GM19238 (cell line): ENCODE measurements at regions not wholly inside any gene's neighbourhood (a gene's known extent, or its start where the extent isn't known, plus 50 kb on each side); places are given as distances from the start of the nearest gene placed in this dataset.

ENCODE experiments used
- DNase-seq: peaks from one replicate; pipeline ENCODE4 v3.0.0; 2011; ENCODE audit warnings: low spot score; ENCODE audit not compliant: insufficient read length

DNA sequence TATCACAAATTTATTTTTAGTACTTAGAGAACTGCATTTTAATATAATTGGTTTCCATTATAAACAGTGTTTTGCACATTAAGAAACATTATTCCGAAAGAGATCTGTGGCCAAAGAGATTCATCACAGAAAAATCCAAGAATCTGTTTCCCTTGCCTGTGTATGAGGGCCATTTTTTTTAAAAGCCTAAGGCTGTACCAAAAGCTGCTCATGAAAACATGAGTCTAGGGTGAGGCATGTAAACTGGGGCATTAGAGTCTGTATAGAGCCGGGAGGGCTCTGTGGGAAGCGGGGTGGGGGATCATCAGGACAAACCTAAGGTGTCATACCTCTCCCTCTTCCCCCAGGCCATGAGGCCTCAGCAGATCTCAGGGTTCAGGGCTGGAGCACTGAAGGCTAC, 223.8 kb downstream of the FBXO15 start:
- DNase-seq = no peak

- DNase-seq = no peak
Measured at GRCh38 chr18:73920033-73920432, 227.6 kb downstream of the FBXO15 start.

GRCh38 chr18:73918816-73919215, 228.8 kb downstream of the FBXO15 start:
- no peak for DNase-seq

DNA sequence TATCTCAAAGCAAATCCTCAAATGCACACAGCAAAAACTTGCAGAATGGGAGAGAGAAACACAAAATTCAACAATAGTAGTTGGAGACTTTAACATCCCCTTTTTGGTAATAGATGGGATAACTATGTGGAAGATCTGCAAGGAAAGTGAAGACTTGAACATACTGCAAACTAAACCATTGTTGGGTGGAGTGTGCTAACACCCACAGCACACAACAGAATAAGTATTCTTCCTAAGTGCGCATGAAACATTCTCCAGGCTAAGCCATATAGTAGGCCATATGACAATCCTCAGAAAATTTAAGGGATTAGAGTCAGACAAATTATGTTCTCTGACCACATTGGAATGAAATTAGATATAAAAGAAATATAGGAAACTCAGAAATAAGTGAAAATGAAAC, 230.6 kb downstream of the FBXO15 start:
- DNase-seq = no peak

DNA sequence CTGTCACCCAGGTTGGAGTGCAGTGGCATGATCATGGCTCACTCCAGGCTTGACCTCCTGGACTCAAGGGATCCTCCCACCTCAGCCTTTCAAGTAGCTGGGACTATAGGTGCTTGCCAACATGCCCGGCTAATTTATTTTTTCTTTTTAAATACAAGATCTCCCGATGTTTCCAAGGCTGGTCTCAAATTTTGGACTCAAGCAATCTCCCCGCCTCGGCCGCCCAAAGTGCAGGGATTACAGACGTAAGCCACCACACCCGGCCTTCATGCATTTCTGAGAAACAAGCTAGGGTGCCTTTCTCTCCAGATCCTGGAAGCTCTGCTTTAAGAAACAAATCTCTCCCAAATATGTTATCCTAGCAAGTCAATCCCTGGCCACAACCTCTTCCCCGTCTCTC, 234.1 kb downstream of the FBXO15 start:
- no peak for DNase-seq

DNA sequence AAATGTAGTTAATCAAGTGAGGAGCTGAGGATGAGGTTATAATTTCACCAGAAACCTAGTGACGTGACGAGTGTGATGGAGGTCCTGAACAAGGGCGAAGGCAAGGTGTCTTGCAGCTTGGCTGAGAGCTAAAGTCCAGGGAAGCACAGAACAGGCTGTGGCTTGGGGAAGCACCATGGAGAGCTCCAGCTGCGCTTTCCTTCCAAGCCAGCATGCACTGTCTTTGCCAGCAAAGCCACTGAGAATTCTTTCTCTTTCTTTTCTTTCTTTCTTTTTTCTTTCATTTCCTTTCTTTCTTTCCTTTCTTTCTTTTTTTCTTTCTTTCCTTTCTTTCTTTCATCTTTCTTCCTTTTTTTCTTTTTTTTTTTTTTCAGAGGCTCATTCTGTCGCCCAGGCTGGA, 239.3 kb downstream of the FBXO15 start:
- DNase-seq = no peak

GRCh38 chr18:73901566-73901965, 246.1 kb downstream of the FBXO15 start:
- DNase-seq = no peak

- no peak for DNase-seq
Measured at GRCh38 chr18:73901151-73901550, 246.5 kb downstream of the FBXO15 start.

DNA sequence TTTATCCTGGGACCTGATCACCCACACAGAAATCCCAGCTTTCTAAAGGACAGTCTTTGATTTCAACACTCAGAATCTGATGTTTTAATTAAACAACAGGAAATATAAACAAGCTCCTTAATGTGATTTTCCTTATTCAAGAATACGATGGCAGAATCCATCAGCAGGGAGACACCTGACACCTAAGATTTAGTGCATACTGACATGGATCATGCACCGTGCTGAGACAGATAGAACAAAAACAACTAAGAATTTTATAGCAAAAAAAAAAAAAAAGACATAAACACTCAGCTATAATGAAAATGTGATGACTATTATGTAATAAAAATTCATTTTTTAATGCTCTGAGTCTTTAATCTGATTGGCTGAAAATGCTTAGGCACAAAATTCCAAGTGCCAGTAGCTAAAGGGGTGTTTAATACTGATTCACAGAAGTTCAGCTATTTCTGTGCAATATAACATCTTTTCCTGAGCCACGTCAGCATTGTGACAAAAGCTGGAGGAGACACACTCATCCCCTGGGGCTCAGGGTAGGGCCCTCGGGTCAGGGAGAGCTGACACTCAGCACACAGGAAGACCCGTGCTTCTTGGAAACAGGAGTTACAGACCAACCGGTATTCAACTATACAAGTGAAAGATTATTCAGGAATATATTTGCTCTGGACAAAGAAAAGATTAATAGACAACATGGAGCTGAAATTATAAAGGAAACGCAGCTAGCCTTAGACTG, 247.4 kb downstream of the FBXO15 start:
- no peak for DNase-seq

GRCh38 chr18:73897517-73897916, 250.1 kb downstream of the FBXO15 start:
- no peak for DNase-seq

DNA sequence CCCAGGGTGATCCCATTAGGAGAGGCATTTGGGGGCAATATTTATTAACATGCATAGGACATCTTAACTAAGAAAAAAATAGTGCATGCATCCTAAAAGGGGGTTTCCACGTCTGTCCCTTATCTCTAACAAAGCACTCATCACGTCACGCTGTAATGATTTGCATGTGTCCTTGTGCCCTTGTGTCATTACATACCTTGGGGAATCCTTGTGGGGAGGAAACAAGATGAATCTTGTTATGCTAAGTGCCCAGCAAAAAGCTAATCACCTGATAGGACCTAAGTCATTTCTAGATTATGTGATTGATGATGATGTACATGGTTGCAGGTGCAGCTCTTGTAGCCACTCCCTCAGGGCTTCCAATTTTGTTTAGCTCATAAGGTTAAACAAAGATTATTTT, 250.9 kb downstream of the FBXO15 start:
- no peak for DNase-seq

DNA sequence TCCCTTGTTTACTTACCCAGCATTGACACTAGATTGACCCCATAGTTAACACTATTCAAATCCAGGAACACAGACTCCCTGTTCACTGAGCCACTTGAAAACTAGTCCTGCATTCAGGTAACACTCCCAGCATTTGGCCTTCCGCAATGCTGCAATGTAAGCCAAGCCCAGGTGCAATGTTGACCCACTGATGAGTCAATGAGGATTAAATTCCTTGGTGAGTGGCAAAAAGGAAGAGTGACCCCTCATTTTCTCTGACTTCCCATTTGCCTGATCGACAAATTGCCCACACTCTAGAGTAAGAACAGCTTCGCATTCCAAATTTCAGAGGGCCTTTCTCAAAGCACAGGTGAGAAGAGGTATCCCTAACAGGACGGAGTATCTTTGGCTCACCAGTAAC, 251.9 kb downstream of the FBXO15 start:
- no peak for DNase-seq

GRCh38 chr18:73893880-73894279, 253.8 kb downstream of the FBXO15 start:
- no peak for DNase-seq

GRCh38 chr18:73891572-73892421, 255.8 kb downstream of the FBXO15 start:
- no peak for DNase-seq

GRCh38 chr18:73888565-73888964, 259.1 kb downstream of the FBXO15 start:
- DNase-seq = no peak

- DNase-seq = no peak
Measured at GRCh38 chr18:73887801-73888200, 259.8 kb downstream of the FBXO15 start.

DNA sequence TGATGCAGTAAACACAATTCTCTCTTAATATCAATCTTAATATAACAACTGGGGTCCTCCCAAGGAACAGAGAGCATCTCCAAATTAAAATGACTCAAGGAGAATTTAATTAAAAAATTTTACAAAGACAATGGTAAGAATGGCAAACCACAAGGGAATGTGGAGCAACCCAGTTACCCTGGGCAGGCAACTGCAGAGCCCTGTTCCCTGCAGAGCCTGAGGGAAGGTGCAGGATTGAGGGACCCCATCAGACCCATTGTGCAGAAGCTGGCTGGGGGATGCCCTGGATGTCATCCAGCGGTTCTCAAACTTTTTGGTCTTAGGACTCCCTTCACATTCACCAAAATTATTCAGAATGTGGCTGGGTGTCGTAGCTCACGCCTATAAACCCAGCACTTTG, 262.8 kb downstream of the FBXO15 start:
- no peak for DNase-seq

DNA sequence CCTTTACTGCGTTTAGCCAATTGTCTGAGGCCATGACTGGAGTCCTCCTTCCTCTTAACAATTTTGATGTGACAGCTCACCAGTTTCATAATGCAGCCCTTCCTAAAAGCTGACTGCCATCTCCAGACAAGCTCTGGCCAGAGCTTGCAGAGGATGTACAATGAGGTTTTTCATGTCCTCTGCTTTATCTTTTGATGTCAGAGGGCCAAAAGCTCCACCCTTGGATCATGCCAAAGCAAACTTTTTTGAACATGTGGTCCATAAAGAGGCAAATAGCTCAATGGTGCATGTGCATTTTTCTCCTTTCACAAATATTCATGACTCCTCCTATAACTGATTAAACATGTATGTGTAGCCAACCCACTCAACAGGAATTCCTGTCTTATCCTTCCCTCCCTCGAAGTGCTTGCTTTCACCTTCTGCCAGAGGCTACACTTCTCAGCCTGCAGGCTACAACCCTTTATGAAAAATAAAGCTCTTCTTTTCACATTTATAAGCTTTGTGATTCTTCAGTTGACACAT, 266.2 kb downstream of the FBXO15 start:
- DNase-seq = no peak

- DNase-seq = no peak
Measured at GRCh38 chr18:73880387-73880786, 267.2 kb downstream of the FBXO15 start.

GRCh38 chr18:73879766-73880165, 267.9 kb downstream of the FBXO15 start:
- DNase-seq = no peak

- no peak for DNase-seq
Measured at GRCh38 chr18:73879328-73879727, 268.3 kb downstream of the FBXO15 start.

DNA sequence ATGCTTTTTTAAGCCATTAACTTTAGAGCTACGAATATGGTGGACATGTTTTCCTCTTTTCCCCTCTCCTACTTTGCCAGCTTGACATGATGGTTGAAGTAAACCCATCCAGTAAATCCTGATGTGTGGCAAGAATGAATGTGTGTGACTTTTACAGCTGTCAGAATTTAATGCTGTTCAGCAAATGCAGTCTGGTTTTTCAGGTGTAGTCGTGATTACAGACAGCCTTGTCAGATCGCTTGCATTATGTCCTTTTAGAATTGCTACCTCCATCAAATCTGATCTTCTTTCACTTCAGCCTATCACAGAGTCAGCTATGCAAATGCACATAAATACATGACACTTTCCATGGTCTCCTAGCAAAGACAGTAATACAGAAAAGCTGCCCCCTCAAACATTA, 278.5 kb downstream of the FBXO15 start:
- no peak for DNase-seq

DNA sequence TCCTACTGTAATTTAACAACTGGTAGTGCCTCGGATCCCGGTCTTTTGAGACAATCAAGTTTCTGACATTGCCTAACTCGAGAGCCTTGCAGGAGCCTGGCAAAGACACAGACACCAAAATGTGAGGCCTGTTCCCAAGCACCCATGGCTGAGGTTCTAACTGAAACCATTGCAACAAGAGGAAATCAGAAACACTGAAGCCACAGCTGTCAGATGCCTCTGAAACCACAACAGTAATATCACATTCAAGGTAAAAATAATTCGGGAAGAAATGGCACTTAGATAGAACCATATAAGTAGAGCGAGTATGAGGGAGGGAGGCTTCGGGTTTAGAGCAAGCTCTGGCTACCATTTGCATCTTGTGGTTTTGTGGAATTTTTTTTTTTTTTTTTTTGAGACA, 285.9 kb downstream of the FBXO15 start:
- DNase-seq = no peak
